ENCODE measurements at regions not wholly inside any gene's neighbourhood (a gene's known extent, or its start where the extent isn't known, plus 50 kb on each side); places are given as distances from the start of the nearest gene placed in this dataset.
"Not testable (repeated sequence)": the region's sequence is repeated elsewhere in the genome, so short reads cannot be mapped to it uniquely, and the experiment has no call there.

GRCh38 chr1:234810726-234811125 is 200.7 kb upstream of the IRF2BP2 start:
- TF ChIP-seq ZNF239 (tag by site-specific recombination; IDR thresholded peaks at IDR 0.05): not testable (repeated sequence)
- TF ChIP-seq, protein P1, sequence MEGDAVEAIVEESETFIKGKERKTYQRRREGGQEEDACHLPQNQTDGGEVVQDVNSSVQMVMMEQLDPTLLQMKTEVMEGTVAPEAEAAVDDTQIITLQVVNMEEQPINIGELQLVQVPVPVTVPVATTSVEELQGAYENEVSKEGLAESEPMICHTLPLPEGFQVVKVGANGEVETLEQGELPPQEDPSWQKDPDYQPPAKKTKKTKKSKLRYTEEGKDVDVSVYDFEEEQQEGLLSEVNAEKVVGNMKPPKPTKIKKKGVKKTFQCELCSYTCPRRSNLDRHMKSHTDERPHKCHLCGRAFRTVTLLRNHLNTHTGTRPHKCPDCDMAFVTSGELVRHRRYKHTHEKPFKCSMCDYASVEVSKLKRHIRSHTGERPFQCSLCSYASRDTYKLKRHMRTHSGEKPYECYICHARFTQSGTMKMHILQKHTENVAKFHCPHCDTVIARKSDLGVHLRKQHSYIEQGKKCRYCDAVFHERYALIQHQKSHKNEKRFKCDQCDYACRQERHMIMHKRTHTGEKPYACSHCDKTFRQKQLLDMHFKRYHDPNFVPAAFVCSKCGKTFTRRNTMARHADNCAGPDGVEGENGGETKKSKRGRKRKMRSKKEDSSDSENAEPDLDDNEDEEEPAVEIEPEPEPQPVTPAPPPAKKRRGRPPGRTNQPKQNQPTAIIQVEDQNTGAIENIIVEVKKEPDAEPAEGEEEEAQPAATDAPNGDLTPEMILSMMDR (tag by site-specific recombination; IDR thresholded peaks at IDR 0.05): not testable (repeated sequence)

Data from HEK293 (cell line).